ENCODE measurements at regions not wholly inside any gene's neighbourhood (a gene's known extent, or its start where the extent isn't known, plus 50 kb on each side); places are given as distances from the start of the nearest gene placed in this dataset.

DNA sequence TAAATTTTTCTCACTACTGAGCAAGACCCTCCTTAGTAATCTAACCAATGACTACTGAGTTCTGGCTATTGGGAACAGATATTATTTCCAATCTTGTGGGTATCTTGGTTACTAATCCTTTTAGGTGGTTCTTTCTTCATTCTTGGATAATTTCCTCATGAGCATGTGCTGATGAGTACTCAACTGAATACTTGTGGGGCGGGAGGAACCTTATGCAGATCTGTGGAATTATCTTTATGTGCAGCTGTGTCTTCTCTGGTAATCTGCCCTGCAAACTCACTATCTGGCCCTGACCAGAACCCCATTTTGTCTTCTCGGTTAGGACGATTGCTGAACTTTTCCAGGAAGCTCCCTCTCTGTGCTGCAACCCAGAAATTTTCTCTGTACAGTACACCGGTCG, 89.7 kb upstream of the TRPC4 start:
- TF ChIP-seq, protein P1, sequence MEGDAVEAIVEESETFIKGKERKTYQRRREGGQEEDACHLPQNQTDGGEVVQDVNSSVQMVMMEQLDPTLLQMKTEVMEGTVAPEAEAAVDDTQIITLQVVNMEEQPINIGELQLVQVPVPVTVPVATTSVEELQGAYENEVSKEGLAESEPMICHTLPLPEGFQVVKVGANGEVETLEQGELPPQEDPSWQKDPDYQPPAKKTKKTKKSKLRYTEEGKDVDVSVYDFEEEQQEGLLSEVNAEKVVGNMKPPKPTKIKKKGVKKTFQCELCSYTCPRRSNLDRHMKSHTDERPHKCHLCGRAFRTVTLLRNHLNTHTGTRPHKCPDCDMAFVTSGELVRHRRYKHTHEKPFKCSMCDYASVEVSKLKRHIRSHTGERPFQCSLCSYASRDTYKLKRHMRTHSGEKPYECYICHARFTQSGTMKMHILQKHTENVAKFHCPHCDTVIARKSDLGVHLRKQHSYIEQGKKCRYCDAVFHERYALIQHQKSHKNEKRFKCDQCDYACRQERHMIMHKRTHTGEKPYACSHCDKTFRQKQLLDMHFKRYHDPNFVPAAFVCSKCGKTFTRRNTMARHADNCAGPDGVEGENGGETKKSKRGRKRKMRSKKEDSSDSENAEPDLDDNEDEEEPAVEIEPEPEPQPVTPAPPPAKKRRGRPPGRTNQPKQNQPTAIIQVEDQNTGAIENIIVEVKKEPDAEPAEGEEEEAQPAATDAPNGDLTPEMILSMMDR (conservative IDR thresholded peaks at IDR 0.05; ENCODE audit: low read depth, low read length): no peak
- TF ChIP-seq MXI1 (IDR thresholded peaks at IDR 0.05; ENCODE audit: borderline replicate concordance, low read depth, low read length) (no peak), SMC3 (IDR thresholded peaks at IDR 0.05; ENCODE audit: low read depth, low read length) (no peak), POLR2A (IDR thresholded peaks at IDR 0.05; ENCODE audit: low read depth, low read length) (no peak), CEBPB (IDR thresholded peaks at IDR 0.05; ENCODE audit: low read depth, low read length) (no peak), BHLHE40 (IDR thresholded peaks at IDR 0.05; ENCODE audit: low read depth, low read length) (no peak), NFE2L2 (IDR thresholded peaks at IDR 0.05; ENCODE audit: low read depth, low read length) (no peak)
- TF ChIP-seq, protein P2, sequence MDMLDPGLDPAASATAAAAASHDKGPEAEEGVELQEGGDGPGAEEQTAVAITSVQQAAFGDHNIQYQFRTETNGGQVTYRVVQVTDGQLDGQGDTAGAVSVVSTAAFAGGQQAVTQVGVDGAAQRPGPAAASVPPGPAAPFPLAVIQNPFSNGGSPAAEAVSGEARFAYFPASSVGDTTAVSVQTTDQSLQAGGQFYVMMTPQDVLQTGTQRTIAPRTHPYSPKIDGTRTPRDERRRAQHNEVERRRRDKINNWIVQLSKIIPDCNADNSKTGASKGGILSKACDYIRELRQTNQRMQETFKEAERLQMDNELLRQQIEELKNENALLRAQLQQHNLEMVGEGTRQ (IDR thresholded peaks at IDR 0.05; ENCODE audit: low read depth, low read length): no peak
- TF ChIP-seq, protein P3, sequence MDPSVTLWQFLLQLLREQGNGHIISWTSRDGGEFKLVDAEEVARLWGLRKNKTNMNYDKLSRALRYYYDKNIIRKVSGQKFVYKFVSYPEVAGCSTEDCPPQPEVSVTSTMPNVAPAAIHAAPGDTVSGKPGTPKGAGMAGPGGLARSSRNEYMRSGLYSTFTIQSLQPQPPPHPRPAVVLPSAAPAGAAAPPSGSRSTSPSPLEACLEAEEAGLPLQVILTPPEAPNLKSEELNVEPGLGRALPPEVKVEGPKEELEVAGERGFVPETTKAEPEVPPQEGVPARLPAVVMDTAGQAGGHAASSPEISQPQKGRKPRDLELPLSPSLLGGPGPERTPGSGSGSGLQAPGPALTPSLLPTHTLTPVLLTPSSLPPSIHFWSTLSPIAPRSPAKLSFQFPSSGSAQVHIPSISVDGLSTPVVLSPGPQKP (IDR thresholded peaks at IDR 0.05; ENCODE audit: borderline replicate concordance, low read depth, low read length): no peak
